H9 (cell line): ENCODE measurements at regions not wholly inside any gene's neighbourhood (a gene's known extent, or its start where the extent isn't known, plus 50 kb on each side); places are given as distances from the start of the nearest gene placed in this dataset.

Experiments used
- DNase-seq: peaks from one replicate; pipeline ENCODE4 v3.0.0-alpha.2; 2017
- H2AFZ ChIP-seq: one replicate; pipeline ENCODE4 v1.6.1; 2013; ENCODE audit warnings: mild to moderate bottlenecking, low read length, control low read depth, moderate library complexity
- H2AK5ac ChIP-seq: 2 replicates; pipeline ENCODE4 v1.6.1; 2013; ENCODE audit warnings: low read length, control low read depth, mixed read lengths; ENCODE audit not compliant: insufficient read length
- H2BK120ac ChIP-seq: one replicate; pipeline ENCODE4 v1.6.1; 2013; ENCODE audit warnings: low read depth, mild to moderate bottlenecking, low read length, control low read depth, inconsistent platforms; ENCODE audit not compliant: poor library complexity, severe bottlenecking
- H2BK12ac ChIP-seq: 2 replicates; pipeline ENCODE4 v1.6.1; 2013; ENCODE audit warnings: low read length, control low read depth, mixed read lengths, low read depth; ENCODE audit not compliant: insufficient read length
- H2BK15ac ChIP-seq: 2 replicates; pipeline ENCODE4 v1.6.1; 2013; ENCODE audit warnings: low read depth, low read length, control low read depth
- H2BK20ac ChIP-seq: one replicate; pipeline ENCODE4 v1.6.1; 2013; ENCODE audit warnings: low read depth, mild to moderate bottlenecking, low read length, control low read depth, inconsistent platforms; ENCODE audit not compliant: poor library complexity, severe bottlenecking
- H2BK5ac ChIP-seq: 2 replicates; pipeline ENCODE4 v1.6.1; 2013; ENCODE audit warnings: low read length, control low read depth, mixed read lengths; ENCODE audit not compliant: insufficient read length
- H3K14ac ChIP-seq: 2 replicates; pipeline ENCODE4 v1.6.1; 2013; ENCODE audit warnings: low read length, control low read depth; ENCODE audit not compliant: insufficient read depth
- H3K18ac ChIP-seq: 2 replicates; pipeline ENCODE4 v1.6.1; 2013; ENCODE audit warnings: low read depth, mild to moderate bottlenecking, mixed read lengths, low read length, control low read depth; ENCODE audit not compliant: insufficient read length
- H3K23ac ChIP-seq: 2 replicates; pipeline ENCODE4 v1.6.1; 2013; ENCODE audit warnings: low read length, control low read depth, mixed read lengths, low read depth; ENCODE audit not compliant: insufficient read length
- H3K23me2 ChIP-seq: 2 replicates; pipeline ENCODE4 v1.6.1; 2013; ENCODE audit warnings: low read depth, mild to moderate bottlenecking, mixed read lengths, low read length, control low read depth; ENCODE audit not compliant: insufficient read length, poor library complexity, severe bottlenecking
- H3K27ac ChIP-seq: 2 replicates; pipeline ENCODE4 v1.5.1; 2013; ENCODE audit warnings: low read length, control low read depth, mixed read lengths, low read depth; ENCODE audit not compliant: insufficient read length
- H3K27me3 ChIP-seq: 2 replicates; pipeline ENCODE4 v1.6.1; 2013; ENCODE audit warnings: low read length, control low read depth, inconsistent platforms; ENCODE audit not compliant: insufficient read depth
- H3K4ac ChIP-seq: 2 replicates; pipeline ENCODE4 v1.6.1; 2013; ENCODE audit warnings: low read depth, mild to moderate bottlenecking, control low read depth, inconsistent platforms, low read length, moderate library complexity
- H3K4me1 ChIP-seq: 2 replicates; pipeline ENCODE4 v1.6.1; 2013; ENCODE audit warnings: low read length, control low read depth, inconsistent platforms; ENCODE audit not compliant: insufficient read depth
- H3K4me2 ChIP-seq: 2 replicates; pipeline ENCODE4 v1.6.1; 2013; ENCODE audit warnings: low read length, control low read depth, mixed read lengths; ENCODE audit not compliant: insufficient read length, insufficient read depth
- H3K56ac ChIP-seq: 2 replicates; pipeline ENCODE4 v1.6.1; 2013; ENCODE audit warnings: low read depth, mild to moderate bottlenecking, mixed read lengths, low read length, control low read depth; ENCODE audit not compliant: insufficient read length
- H3K79me1 ChIP-seq: 2 replicates; pipeline ENCODE4 v1.6.1; 2013; ENCODE audit warnings: low read depth, mild to moderate bottlenecking, moderate library complexity, low read length, control low read depth, inconsistent platforms; ENCODE audit not compliant: insufficient read depth, poor library complexity, severe bottlenecking
- H3K79me2 ChIP-seq: 2 replicates; pipeline ENCODE4 v1.6.1; 2013; ENCODE audit warnings: low read length, control low read depth, inconsistent platforms; ENCODE audit not compliant: insufficient read depth
- H3K9ac ChIP-seq: 2 replicates; pipeline ENCODE4 v1.6.1; 2013; ENCODE audit warnings: low read length, control low read depth, mixed read lengths; ENCODE audit not compliant: insufficient read length; ENCODE audit errors: extremely low read depth
- H3K9me3 ChIP-seq: one replicate; pipeline ENCODE4 v1.6.1; 2013; ENCODE audit warnings: low read depth, low read length, inconsistent platforms; ENCODE audit not compliant: control insufficient read depth
- H3T11ph ChIP-seq: one replicate; pipeline ENCODE4 v1.6.1; 2013; ENCODE audit warnings: mild to moderate bottlenecking, low read length, control low read depth, inconsistent platforms
- H4K20me1 ChIP-seq: one replicate; pipeline ENCODE4 v1.6.1; 2013; ENCODE audit not compliant: control insufficient read depth, insufficient read length, insufficient read depth
- H4K5ac ChIP-seq: 2 replicates; pipeline ENCODE4 v1.6.1; 2013; ENCODE audit warnings: low read depth, mild to moderate bottlenecking, mixed read lengths, low read length, control low read depth; ENCODE audit not compliant: insufficient read length
- H4K8ac ChIP-seq: replicated peaks from 2 replicates; pipeline ENCODE4 v1.6.1; 2013; ENCODE audit warnings: low read length, control low read depth, mixed read lengths, low read depth; ENCODE audit not compliant: insufficient read length
- H4K91ac ChIP-seq: 2 replicates; pipeline ENCODE4 v1.6.1; 2013; ENCODE audit warnings: low read depth, mild to moderate bottlenecking, moderate library complexity, mixed read lengths, low read length, control low read depth; ENCODE audit not compliant: insufficient read length
- H3K27ac Mint-ChIP-seq, 3 experiments: 2 replicates in 2 of 3; 3 replicates in 1 of 3; pipeline ENCODE4 v1.8.0; 2020 to 2021; ENCODE audit warnings: mixed read lengths in 3 of 3, mild to moderate bottlenecking in 1 of 3, moderate library complexity in 1 of 3
- H3K27me3 Mint-ChIP-seq: 2 replicates; pipeline ENCODE4 v1.8.0; 2021; ENCODE audit warnings: low read depth, mild to moderate bottlenecking, moderate library complexity, mixed read lengths
- H3K36me3 Mint-ChIP-seq, 3 experiments: 2 replicates in 2 of 3; 3 replicates in 1 of 3; pipeline ENCODE4 v1.8.0; 2020 to 2021; ENCODE audit warnings: low read depth in 3 of 3, mixed read lengths in 3 of 3; ENCODE audit not compliant: insufficient read depth in 1 of 3
- H3K4me1 Mint-ChIP-seq, 2 experiments: 2 replicates each; pipeline ENCODE4 v1.8.0; 2020; ENCODE audit warnings: mixed read lengths in 2 of 2
- H3K4me3 Mint-ChIP-seq, 2 experiments: 2 replicates in 1 of 2; 3 replicates in 1 of 2; pipeline ENCODE4 v1.8.0; 2020 to 2021; ENCODE audit warnings: mild to moderate bottlenecking in 2 of 2, mixed read lengths in 2 of 2, moderate library complexity in 1 of 2
- H3K9me3 Mint-ChIP-seq, 2 experiments: 2 replicates in 1 of 2; 3 replicates in 1 of 2; pipeline ENCODE4 v1.8.0; 2020; ENCODE audit warnings: mild to moderate bottlenecking in 2 of 2, mixed read lengths in 2 of 2, moderate library complexity in 1 of 2
- WGBS: extraction: QIAGEN DNeasy Blood & Tissue Kit; methylation state at CpG from one replicate; pipeline ENCODE4 v1.1.7; 2013; ENCODE audit warnings: missing lambda C conversion rate, low lambda C conversion rate, mixed read lengths; ENCODE audit not compliant: insufficient read length; ENCODE audit errors: extremely low coverage; 5-methylcytosine and 5-hydroxymethylcytosine counted together
- TF ChIP-seq, protein P1 (sequence below): fragments of 200-600 bp; sonication (generic); conservative IDR thresholded peaks from 3 replicates; pipeline ENCODE4 v1.8.0; 2021; ENCODE audit warnings: antibody characterized with exemption, mild to moderate bottlenecking

DNA sequence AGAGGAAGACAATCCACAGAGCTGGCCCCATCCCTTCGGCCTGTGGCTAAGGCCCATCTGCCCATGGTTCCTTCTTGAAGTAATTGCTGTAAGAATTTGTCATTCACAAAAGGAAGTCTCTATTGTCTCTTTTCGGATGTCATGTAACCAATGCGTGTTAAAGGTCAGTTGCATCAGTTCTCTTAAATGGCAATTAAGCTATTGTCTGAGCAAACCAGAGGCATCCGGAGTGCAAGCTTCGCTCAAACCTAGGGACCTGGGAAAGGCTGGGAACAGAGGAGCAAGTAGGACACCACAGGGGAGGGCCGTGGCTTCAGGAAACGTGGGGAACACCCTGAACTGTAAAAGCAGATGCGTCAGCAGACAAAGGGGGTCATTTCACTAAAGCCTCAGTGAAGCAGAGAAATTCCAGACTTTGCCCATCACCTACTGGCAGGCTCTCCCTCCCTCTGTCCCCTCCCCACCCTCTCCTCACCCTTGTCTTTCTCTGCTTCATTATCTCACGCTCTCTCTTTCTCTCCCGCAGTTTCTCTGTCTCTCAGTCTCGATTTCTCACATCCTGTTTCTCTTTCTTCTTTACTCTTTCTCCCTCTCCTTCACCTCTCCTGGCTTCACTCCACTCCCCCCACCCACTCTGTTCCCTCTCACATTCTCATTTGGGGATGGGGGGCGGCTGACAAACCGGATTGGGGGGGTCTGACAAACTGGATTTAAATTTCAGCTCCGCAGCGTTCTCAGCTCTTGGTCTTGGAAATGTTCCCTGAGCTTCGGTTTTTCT is 204.6 kb upstream of the TNP1 start:
- Histone ChIP-seq H3K9me3 (no peaks in the 10 kb centered on the region), H3K56ac (no peak overlapping the region), H3T11ph (no peak overlapping the region), H2BK120ac (peak overlapping the region; percentile 29), H2AK5ac (no peak overlapping the region), H3K4ac (no peak overlapping the region; the same call in 1 of the 2 replicates), H3K79me2 (no peaks in the 10 kb centered on the region), H3K14ac (peak overlapping the region; percentile 61; the same call in 1 of the 2 replicates), H3K23ac (no peak overlapping the region), H4K8ac (no peak overlapping the region), H4K20me1 (no peaks in the 10 kb centered on the region), H3K18ac (no peak overlapping the region), H3K27ac (no peak overlapping the region), H3K9ac (no peak overlapping the region), H3K4me1 (peaks cover 3% of the 10 kb centered on the region; the same call in 1 of the 2 replicates), H4K91ac (no peak overlapping the region), H2BK20ac (no peak overlapping the region), H2BK12ac (no peak overlapping the region), H4K5ac (no peak overlapping the region), H2BK5ac (no peak overlapping the region), H3K23me2 (no peaks in the 10 kb centered on the region), H3K4me2 (peak overlapping the region; percentile 14), H3K79me1 (no peaks in the 10 kb centered on the region), H3K27me3 (no peaks in the 10 kb centered on the region), H2BK15ac (no peak overlapping the region), H2AFZ (no peak overlapping the region)
- Mint-ChIP-seq H3K4me1 (peaks cover 12 to 13% of the 10 kb centered on the region in 2 experiments), H3K4me3 (no peak overlapping the region), H3K36me3 (no peaks in the 10 kb centered on the region), H3K27me3 (no peaks in the 10 kb centered on the region), H3K27ac (peak overlapping the region in 1 of 3 experiments; percentile 62; a peak in 1 of 7 replicates), H3K9me3 (peaks cover 3 to 5% of the 10 kb centered on the region in 2 experiments; a peak in 3 of 5 replicates)
- TF ChIP-seq, protein P1, sequence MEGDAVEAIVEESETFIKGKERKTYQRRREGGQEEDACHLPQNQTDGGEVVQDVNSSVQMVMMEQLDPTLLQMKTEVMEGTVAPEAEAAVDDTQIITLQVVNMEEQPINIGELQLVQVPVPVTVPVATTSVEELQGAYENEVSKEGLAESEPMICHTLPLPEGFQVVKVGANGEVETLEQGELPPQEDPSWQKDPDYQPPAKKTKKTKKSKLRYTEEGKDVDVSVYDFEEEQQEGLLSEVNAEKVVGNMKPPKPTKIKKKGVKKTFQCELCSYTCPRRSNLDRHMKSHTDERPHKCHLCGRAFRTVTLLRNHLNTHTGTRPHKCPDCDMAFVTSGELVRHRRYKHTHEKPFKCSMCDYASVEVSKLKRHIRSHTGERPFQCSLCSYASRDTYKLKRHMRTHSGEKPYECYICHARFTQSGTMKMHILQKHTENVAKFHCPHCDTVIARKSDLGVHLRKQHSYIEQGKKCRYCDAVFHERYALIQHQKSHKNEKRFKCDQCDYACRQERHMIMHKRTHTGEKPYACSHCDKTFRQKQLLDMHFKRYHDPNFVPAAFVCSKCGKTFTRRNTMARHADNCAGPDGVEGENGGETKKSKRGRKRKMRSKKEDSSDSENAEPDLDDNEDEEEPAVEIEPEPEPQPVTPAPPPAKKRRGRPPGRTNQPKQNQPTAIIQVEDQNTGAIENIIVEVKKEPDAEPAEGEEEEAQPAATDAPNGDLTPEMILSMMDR = no peak
- DNase-seq = peak; percentile 52
- WGBS = no CpG with 5 or more reads among the region's 16 CpGs
